Mucosa of descending colon (tissue), 3 donors: ENCODE measurements at regions not wholly inside any gene's neighbourhood (a gene's known extent, or its start where the extent isn't known, plus 50 kb on each side); places are given as distances from the start of the nearest gene placed in this dataset.
"Not testable (repeated sequence)": the region's sequence is repeated elsewhere in the genome, so short reads cannot be mapped to it uniquely, and the experiment has no call there.

Source experiments
- ATAC-seq: fragments of 200-7000 bp; cut with Tn5 transposase; one replicate; pipeline ENCODE4 v1.9.1; 2020; ENCODE audit warnings: mild to moderate bottlenecking, moderate library complexity
- DNase-seq, 3 donors: peaks; one replicate each; pipeline ENCODE4 v3.0.0-alpha.2; 2020
- H3K36me3 ChIP-seq: fragments of 200-600 bp; one replicate; pipeline ENCODE4 v1.8.0; 2021; ENCODE audit warnings: low read depth, mild to moderate bottlenecking
- H3K4me1 ChIP-seq: fragments of 200-600 bp; one replicate; pipeline ENCODE4 v1.8.0; 2021; ENCODE audit warnings: low read depth, mild to moderate bottlenecking
- H3K4me3 ChIP-seq: fragments of 200-600 bp; one replicate; pipeline ENCODE4 v1.8.0; 2021; ENCODE audit warnings: mild to moderate bottlenecking
- H3K9me3 ChIP-seq: fragments of 200-600 bp; one replicate; pipeline ENCODE4 v1.8.0; 2021; ENCODE audit warnings: mild to moderate bottlenecking
- CTCF ChIP-seq: fragments of 200-600 bp; IDR thresholded peaks from one replicate; pipeline ENCODE4 v1.8.0; 2022; ENCODE audit warnings: antibody characterized with exemption, mild to moderate bottlenecking
- intact Hi-C, 2 donors: fragments of 100-400 bp; cut with DNase I in 1 of 2; cut with micrococcal nuclease in 1 of 2; formaldehyde crosslinking; loops; one replicate each; pipeline versions ENCODE4 v1.11.0 to v1.11.1; 2022; cut with DNase I, micrococcal nuclease
- donor health status: DM: no; HTN: no; CAD: no; lungs with moderate emphysema.
- donor health status: DM: no; HTN: no; CAD: no.
- donor health status: DM: no; HTN: yes; CAD: no.

- H3K36me3 ChIP-seq = no peaks in the 10 kb centered on the region
- intact Hi-C loops = no loop called here
- no peak for ATAC-seq
These were observed 257.9 kb downstream of the THBS2 start for GRCh38 chr6:168995526-168996355.

DNA sequence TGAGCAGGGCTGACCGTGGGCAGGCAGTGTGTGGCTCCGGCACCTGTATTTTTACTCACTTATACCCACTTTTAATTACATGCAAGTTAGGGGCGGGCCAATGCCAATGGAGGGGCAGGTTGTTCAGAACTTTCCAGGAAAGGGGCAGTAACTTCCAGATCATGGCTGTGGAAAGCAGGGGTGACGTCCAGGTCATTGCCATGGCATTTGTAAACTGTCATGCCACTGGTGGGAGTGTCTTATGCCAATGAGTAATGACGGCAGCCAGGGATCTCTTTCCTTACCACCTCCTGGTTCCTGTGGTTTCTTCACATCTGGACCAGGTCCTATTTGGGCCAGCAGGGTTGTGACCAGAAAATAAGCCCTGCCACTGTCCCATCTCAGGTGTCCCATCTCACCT is 258.7 kb downstream of the THBS2 start:
- DNase-seq (no peak), ATAC-seq (no peak)
- H3K4me1 ChIP-seq = no peaks in the 10 kb centered on the region
- no peak for TF ChIP-seq CTCF
- H3K36me3 ChIP-seq = no peaks in the 10 kb centered on the region
- no peak overlapping the region for H3K4me3 ChIP-seq
- intact Hi-C loops = no loop called here
- no peaks in the 10 kb centered on the region for H3K9me3 ChIP-seq

More at GRCh38 chr6:168995526-168996355, 257.9 kb downstream of the THBS2 start:
- Histone ChIP-seq H3K9me3 (no peaks in the 10 kb centered on the region), H3K4me1 (no peaks in the 10 kb centered on the region), H3K4me3 (no peak overlapping the region)
- TF ChIP-seq CTCF = no peak
- DNase-seq = no peak

DNA sequence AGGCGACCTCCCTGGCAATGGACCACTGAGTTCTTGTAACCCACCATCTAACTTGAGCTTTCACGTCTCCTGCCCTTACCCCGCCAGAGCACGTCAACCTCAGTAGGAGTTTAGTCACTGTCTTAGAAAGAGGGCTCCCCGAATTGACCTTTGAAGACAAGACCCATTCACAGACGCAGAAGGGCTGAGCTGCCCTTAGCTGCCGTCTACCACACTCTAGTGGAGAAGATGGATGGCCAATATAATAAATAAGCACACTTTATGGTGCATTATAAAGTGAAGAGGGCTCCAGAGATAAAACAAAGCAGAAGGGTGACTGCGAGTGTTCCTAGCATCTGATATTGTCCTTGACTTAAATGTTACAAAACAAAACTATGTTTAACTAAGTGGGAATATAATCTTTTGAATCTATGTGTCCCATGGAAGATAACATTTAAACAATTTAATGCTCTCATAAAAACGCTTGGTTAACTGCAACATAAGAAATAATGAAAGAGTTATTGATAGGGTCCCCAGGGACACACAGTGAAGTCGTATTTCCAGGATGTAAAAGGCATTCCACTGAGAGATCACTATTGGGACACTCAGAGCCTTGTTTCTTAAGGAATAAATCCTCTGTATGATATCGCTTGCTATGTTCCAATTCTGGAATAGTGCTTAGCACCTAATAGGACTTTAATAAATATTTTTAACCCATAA is 261.1 kb downstream of the THBS2 start:
- H3K4me3 ChIP-seq = no peak overlapping the region
- no peak for TF ChIP-seq CTCF
- H3K4me1 ChIP-seq = no peaks in the 10 kb centered on the region
- no peak for ATAC-seq
- no peaks in the 10 kb centered on the region for H3K9me3 ChIP-seq
- DNase-seq = no peak
- intact Hi-C loops = no loop called here
- H3K36me3 ChIP-seq = no peaks in the 10 kb centered on the region

- H3K9me3 ChIP-seq, H3K4me3 ChIP-seq, intact Hi-C loops, ATAC-seq, H3K4me1 ChIP-seq, DNase-seq, H3K36me3 ChIP-seq: not testable (repeated sequence)
These were observed 262.0 kb downstream of the THBS2 start for GRCh38 chr6:168991695-168992094.

GRCh38 chr6:168990019-168990751 is 263.5 kb downstream of the THBS2 start:
- ATAC-seq = no peak
- Histone ChIP-seq H3K9me3 (no peaks in the 10 kb centered on the region), H3K4me1 (no peaks in the 10 kb centered on the region), H3K36me3 (no peaks in the 10 kb centered on the region), H3K4me3 (no peak overlapping the region)
- intact Hi-C loops = no loop called here
- TF ChIP-seq CTCF = no peak
- no peak for DNase-seq

GRCh38 chr6:168989421-168989820 is 264.2 kb downstream of the THBS2 start:
- DNase-seq = no peak
- intact Hi-C loops = no loop called here
- H3K4me3 ChIP-seq = no peak overlapping the region
- no peaks in the 10 kb centered on the region for H3K4me1 ChIP-seq
- no peaks in the 10 kb centered on the region for H3K9me3 ChIP-seq
- TF ChIP-seq CTCF = no peak
- no peaks in the 10 kb centered on the region for H3K36me3 ChIP-seq
- no peak for ATAC-seq
